ENCODE measurements at regions not wholly inside any gene's neighbourhood (a gene's known extent, or its start where the extent isn't known, plus 50 kb on each side); places are given as distances from the start of the nearest gene placed in this dataset.

- TF ChIP-seq, protein P1, sequence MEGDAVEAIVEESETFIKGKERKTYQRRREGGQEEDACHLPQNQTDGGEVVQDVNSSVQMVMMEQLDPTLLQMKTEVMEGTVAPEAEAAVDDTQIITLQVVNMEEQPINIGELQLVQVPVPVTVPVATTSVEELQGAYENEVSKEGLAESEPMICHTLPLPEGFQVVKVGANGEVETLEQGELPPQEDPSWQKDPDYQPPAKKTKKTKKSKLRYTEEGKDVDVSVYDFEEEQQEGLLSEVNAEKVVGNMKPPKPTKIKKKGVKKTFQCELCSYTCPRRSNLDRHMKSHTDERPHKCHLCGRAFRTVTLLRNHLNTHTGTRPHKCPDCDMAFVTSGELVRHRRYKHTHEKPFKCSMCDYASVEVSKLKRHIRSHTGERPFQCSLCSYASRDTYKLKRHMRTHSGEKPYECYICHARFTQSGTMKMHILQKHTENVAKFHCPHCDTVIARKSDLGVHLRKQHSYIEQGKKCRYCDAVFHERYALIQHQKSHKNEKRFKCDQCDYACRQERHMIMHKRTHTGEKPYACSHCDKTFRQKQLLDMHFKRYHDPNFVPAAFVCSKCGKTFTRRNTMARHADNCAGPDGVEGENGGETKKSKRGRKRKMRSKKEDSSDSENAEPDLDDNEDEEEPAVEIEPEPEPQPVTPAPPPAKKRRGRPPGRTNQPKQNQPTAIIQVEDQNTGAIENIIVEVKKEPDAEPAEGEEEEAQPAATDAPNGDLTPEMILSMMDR (conservative IDR thresholded peaks at IDR 0.05 in 1 of 2, IDR thresholded peaks at IDR 0.05 in 1 of 2; ENCODE audit: extremely low read depth in 1 of 2, insufficient read depth in 1 of 2, low read depth in 1 of 2, low read length in 2 of 2) = no peak
- no peak for TF ChIP-seq EZH2 (IDR thresholded peaks at IDR 0.05; ENCODE audit: borderline replicate concordance, low read length)
Measured at GRCh38 chr9:108603141-108603540, 252.6 kb downstream of the ACTL7B start.
